Neural progenitor cell (in vitro differentiated cells): ENCODE measurements at regions not wholly inside any gene's neighbourhood (a gene's known extent, or its start where the extent isn't known, plus 50 kb on each side); places are given as distances from the start of the nearest gene placed in this dataset.

Source experiments
- DNase-seq: peaks from one replicate; pipeline ENCODE4 v3.0.0-alpha.2; 2016; ENCODE audit warnings: low spot score
- H2AFZ ChIP-seq: fragments of 200-600 bp; sonication (generic); replicated peaks from 2 replicates; pipeline ENCODE4 v1.6.1; 2016; ENCODE audit warnings: antibody characterized with exemption
- H3F3A ChIP-seq: fragments of 200-600 bp; sonication (generic); 2 replicates; pipeline ENCODE4 v1.6.1; 2016; ENCODE audit warnings: antibody characterized with exemption, low read depth
- H3K27ac ChIP-seq: fragments of 200-600 bp; sonication (generic); 2 replicates; pipeline ENCODE4 v1.5.1; 2016; ENCODE audit warnings: mild to moderate bottlenecking
- H3K27me3 ChIP-seq: fragments of 200-600 bp; sonication (generic); 2 replicates; pipeline ENCODE4 v1.6.1; 2016; ENCODE audit warnings: mild to moderate bottlenecking, moderate library complexity
- H3K36me3 ChIP-seq: fragments of 200-600 bp; sonication (generic); 2 replicates; pipeline ENCODE4 v1.5.1; 2016
- H3K4me1 ChIP-seq: fragments of 200-600 bp; sonication (generic); 2 replicates; pipeline ENCODE4 v1.6.1; 2016; ENCODE audit warnings: mixed run types
- H3K4me2 ChIP-seq: fragments of 200-600 bp; sonication (generic); 2 replicates; pipeline ENCODE4 v1.6.1; 2016
- H3K4me3 ChIP-seq: fragments of 200-600 bp; sonication (generic); 2 replicates; pipeline ENCODE4 v1.5.1; 2016
- H3K79me2 ChIP-seq: fragments of 200-600 bp; sonication (generic); 2 replicates; pipeline ENCODE4 v1.6.1; 2016; ENCODE audit warnings: low read depth
- H3K9ac ChIP-seq: fragments of 200-600 bp; sonication (generic); 2 replicates; pipeline ENCODE4 v1.6.1; 2016
- H3K9me3 ChIP-seq: fragments of 200-600 bp; sonication (generic); 2 replicates; pipeline ENCODE4 v1.5.1; 2016; ENCODE audit warnings: low read depth
- H4K20me1 ChIP-seq: fragments of 200-600 bp; sonication (generic); 2 replicates; pipeline ENCODE4 v1.6.1; 2016; ENCODE audit warnings: low read depth
- H3K27ac Mint-ChIP-seq: 3 replicates; pipeline ENCODE4 v1.8.0; 2021; ENCODE audit warnings: mixed read lengths
- H3K27me3 Mint-ChIP-seq: 2 replicates; pipeline ENCODE4 v1.8.0; 2022; ENCODE audit warnings: low read depth, mild to moderate bottlenecking, inconsistent platforms, moderate library complexity, mixed read lengths; ENCODE audit not compliant: insufficient read depth
- H3K36me3 Mint-ChIP-seq: 3 replicates; pipeline ENCODE4 v1.8.0; 2021; ENCODE audit warnings: mixed read lengths
- H3K4me1 Mint-ChIP-seq: 3 replicates; pipeline ENCODE4 v1.8.0; 2021; ENCODE audit warnings: mixed read lengths
- H3K4me3 Mint-ChIP-seq: 3 replicates; pipeline ENCODE4 v1.8.0; 2021; ENCODE audit warnings: mild to moderate bottlenecking, moderate library complexity, mixed read lengths
- H3K9me3 Mint-ChIP-seq: 3 replicates; pipeline ENCODE4 v1.8.0; 2020; ENCODE audit warnings: mixed read lengths
- CTCF ChIP-seq: fragments of 200-600 bp; sonication (generic); IDR thresholded peaks from 2 replicates; pipeline ENCODE4 v1.5.1; 2017; ENCODE audit warnings: antibody characterized with exemption, mild to moderate bottlenecking
- EZH2 ChIP-seq: fragments of 200-600 bp; sonication (generic); IDR thresholded peaks from 2 replicates; pipeline ENCODE4 v1.6.1; 2017; ENCODE audit warnings: antibody characterized with exemption, mild to moderate bottlenecking, moderate library complexity
- EZH2phosphoT487 ChIP-seq: fragments of 200-600 bp; sonication (generic); IDR thresholded peaks from 2 replicates; pipeline ENCODE4 v1.6.1; 2017; ENCODE audit warnings: antibody characterized with exemption

GRCh38 chr11:8749202-8749601, 66.6 kb downstream of the RPL27A start:
- Mint-ChIP-seq H3K4me1 (peaks cover 3% of the 10 kb centered on the region), H3K36me3 (peaks cover 29% of the 10 kb centered on the region), H3K4me3 (no peak overlapping the region), H3K27ac (no peak overlapping the region), H3K9me3 (peaks cover 11% of the 10 kb centered on the region), H3K27me3 (no peaks in the 10 kb centered on the region)
- no peak overlapping the region for H3K27ac ChIP-seq
- no peak overlapping the region for H3K4me2 ChIP-seq
- H3K4me3 ChIP-seq, result no peak overlapping the region
- H4K20me1 ChIP-seq, result no peaks in the 10 kb centered on the region
- no peak overlapping the region for H2AFZ ChIP-seq
- H3K9ac ChIP-seq, result no peak overlapping the region
- no peaks in the 10 kb centered on the region for H3K4me1 ChIP-seq
- H3K9me3 ChIP-seq, result no peaks in the 10 kb centered on the region
- TF ChIP-seq EZH2, result no peak
- TF ChIP-seq EZH2phosphoT487, result no peak
- no peak for TF ChIP-seq CTCF
- no peaks in the 10 kb centered on the region for H3K27me3 ChIP-seq
- no peak for DNase-seq
- no peaks in the 10 kb centered on the region for H3F3A ChIP-seq
- no peaks in the 10 kb centered on the region for H3K36me3 ChIP-seq
- H3K79me2 ChIP-seq, result peaks cover 7% of the 10 kb centered on the region

- no peak overlapping the region for H3K4me2 ChIP-seq
- H3K36me3 ChIP-seq, result no peaks in the 10 kb centered on the region
- no peak overlapping the region for H3K4me3 ChIP-seq
- Mint-ChIP-seq H3K36me3 (peaks cover 18% of the 10 kb centered on the region), H3K4me3 (no peak overlapping the region), H3K4me1 (peaks cover 9% of the 10 kb centered on the region), H3K27me3 (peaks cover 2% of the 10 kb centered on the region), H3K9me3 (peaks cover 13% of the 10 kb centered on the region), H3K27ac (no peak overlapping the region)
- H3K9ac ChIP-seq, result no peak overlapping the region
- DNase-seq, result no peak
- no peaks in the 10 kb centered on the region for H3K4me1 ChIP-seq
- H3K9me3 ChIP-seq, result no peaks in the 10 kb centered on the region
- H3K79me2 ChIP-seq, result peaks cover 7% of the 10 kb centered on the region
- H2AFZ ChIP-seq, result no peak overlapping the region
- no peak overlapping the region for H3K27ac ChIP-seq
- peaks cover 4% of the 10 kb centered on the region for H4K20me1 ChIP-seq
- H3F3A ChIP-seq, result no peaks in the 10 kb centered on the region
- TF ChIP-seq EZH2phosphoT487 (no peak), EZH2 (no peak), CTCF (no peak)
- H3K27me3 ChIP-seq, result no peaks in the 10 kb centered on the region
Measured at GRCh38 chr11:8754241-8754640, 71.6 kb downstream of the RPL27A start.

GRCh38 chr11:8756201-8756600, 73.6 kb downstream of the RPL27A start:
- Histone ChIP-seq H3K4me2 (no peak overlapping the region), H3K27ac (no peak overlapping the region), H4K20me1 (peaks cover 9% of the 10 kb centered on the region), H3K9me3 (no peaks in the 10 kb centered on the region), H3K4me1 (peaks cover 4% of the 10 kb centered on the region), H3K79me2 (peaks cover 7% of the 10 kb centered on the region), H3F3A (no peaks in the 10 kb centered on the region), H3K36me3 (no peaks in the 10 kb centered on the region), H3K27me3 (no peaks in the 10 kb centered on the region), H3K4me3 (no peak overlapping the region), H3K9ac (no peak overlapping the region), H2AFZ (no peak overlapping the region)
- H3K9me3 Mint-ChIP-seq, result peaks cover 12% of the 10 kb centered on the region
- peaks cover 9% of the 10 kb centered on the region for H3K4me1 Mint-ChIP-seq
- no peak overlapping the region for H3K4me3 Mint-ChIP-seq
- no peak for DNase-seq
- H3K27ac Mint-ChIP-seq, result no peak overlapping the region
- H3K36me3 Mint-ChIP-seq, result peaks cover 15% of the 10 kb centered on the region
- peaks cover 2% of the 10 kb centered on the region for H3K27me3 Mint-ChIP-seq
- TF ChIP-seq CTCF, result no peak
- no peak for TF ChIP-seq EZH2
- no peak for TF ChIP-seq EZH2phosphoT487
